Heart right ventricle (tissue), 16 donors: ENCODE measurements at regions not wholly inside any gene's neighbourhood (a gene's known extent, or its start where the extent isn't known, plus 50 kb on each side); places are given as distances from the start of the nearest gene placed in this dataset.

Experiments used
- ATAC-seq, 8 donors: fragments of 200-7000 bp; cut with Tn5 transposase; one replicate each; pipeline ENCODE4 v1.9.1; 2020; ENCODE audit warnings: mild to moderate bottlenecking in 8 of 8, moderate library complexity in 8 of 8, moderate number of reproducible peaks in 1 of 8
- DNase-seq, 2 donors: peaks; one replicate each; pipeline ENCODE4 v3.0.0-alpha.2; 2020
- H3K27ac ChIP-seq, 10 donors: fragments of 200-600 bp; sonication (generic) in 2 of 10; one replicate each; pipeline versions ENCODE4 v1.5.0 to v1.8.0; 2020 to 2022; ENCODE audit warnings: mild to moderate bottlenecking in 3 of 10
- H3K27me3 ChIP-seq, 7 donors: fragments of 200-600 bp; one replicate each; pipeline ENCODE4 v1.8.0; 2021 to 2022; ENCODE audit warnings: mild to moderate bottlenecking in 2 of 7
- H3K36me3 ChIP-seq, 9 donors: fragments of 200-600 bp; sonication (generic) in 1 of 9; one replicate each; pipeline versions ENCODE4 v1.5.0 to v1.8.0; 2020 to 2022; ENCODE audit warnings: mild to moderate bottlenecking in 2 of 9
- H3K4me1 ChIP-seq, 9 donors: fragments of 200-600 bp; sonication (generic) in 1 of 9; one replicate each; pipeline versions ENCODE4 v1.5.0 to v1.8.0; 2020 to 2022; ENCODE audit warnings: mild to moderate bottlenecking in 4 of 9
- H3K4me3 ChIP-seq, 10 donors: fragments of 200-600 bp; sonication (generic) in 2 of 10; one replicate each; pipeline versions ENCODE4 v1.5.0 to v1.8.0; 2020 to 2022; ENCODE audit warnings: mild to moderate bottlenecking in 7 of 10, moderate library complexity in 2 of 10
- H3K9me3 ChIP-seq, 11 donors: fragments of 200-600 bp in 10 of 11; sonication (generic) in 2 of 11; one replicate each; pipeline versions ENCODE4 v1.5.0 to v1.8.0; 2013 to 2022; ENCODE audit warnings: mild to moderate bottlenecking in 2 of 11, control low read depth in 1 of 11, moderate library complexity in 1 of 11
- WGBS, 2 donors: extraction: QIAGEN DNeasy Blood & Tissue Kit; methylation state at CpG; one replicate each; pipeline ENCODE4 v1.1.7; 2013; ENCODE audit warnings: inconsistent platforms in 1 of 2; 5-methylcytosine and 5-hydroxymethylcytosine counted together
- intact Hi-C, 10 donors: fragments of 100-400 bp; cut with DNase I; formaldehyde crosslinking; loops; one replicate each; pipeline versions ENCODE4 v1.11.1 to v1.14.2; 2022
- TF ChIP-seq, protein P1 (sequence below), 9 donors: fragments of 200-600 bp; sonication (generic) in 2 of 9; IDR thresholded peaks; one replicate each; pipeline versions ENCODE4 v1.5.0 to v1.8.0; 2021 to 2022; ENCODE audit warnings: antibody characterized with exemption in 9 of 9, mild to moderate bottlenecking in 5 of 9, moderate library complexity in 1 of 9
- donor health status: Arrhythmogenic right ventricular cardiomyopathy.
- donor health status: ischemic (EF 13 %, LVEDD 7.1; RV severe dilation, severe dysfunction).
- donor health status: healthy with polysubstance abuse.
- donor health status: DM: no; HTN: yes; CAD: no.
- donor health status: DM: no; HTN: no; CAD: no.
- donor health status: ischemic (EF 25% LVEDD 6.9; RV normal size, moderate dysfunction).
- donor health status: ischemic (EF 25% LVEDD 5.7; RV mildly dilated, moderate dysfunction).
- donor health status: healthy.
- donor health status: DM: yes; HTN: yes; CAD: no.
- donor health status: Ischemic cardiomyopathy.
- donor health status: ischemic (EF 35%, LVEDD 5.7; RV mildly dilated, moderate dysfunction).
- donor health status: nonischemic (EF 11% LVEDD 7.7; RV severe dilation, severe dysfunction).
- donor health status: DM: yes; HTN: yes; CAD: no.
- donor health status: PGD.
- donor health status: ischemic (EF 29% LVEDD 5.4; RV normal size, mild dysfunction).
- donor health status: nonischemic (EF 23%, LVEDD 6.1; RV moderate dilation, normal function).

DNA sequence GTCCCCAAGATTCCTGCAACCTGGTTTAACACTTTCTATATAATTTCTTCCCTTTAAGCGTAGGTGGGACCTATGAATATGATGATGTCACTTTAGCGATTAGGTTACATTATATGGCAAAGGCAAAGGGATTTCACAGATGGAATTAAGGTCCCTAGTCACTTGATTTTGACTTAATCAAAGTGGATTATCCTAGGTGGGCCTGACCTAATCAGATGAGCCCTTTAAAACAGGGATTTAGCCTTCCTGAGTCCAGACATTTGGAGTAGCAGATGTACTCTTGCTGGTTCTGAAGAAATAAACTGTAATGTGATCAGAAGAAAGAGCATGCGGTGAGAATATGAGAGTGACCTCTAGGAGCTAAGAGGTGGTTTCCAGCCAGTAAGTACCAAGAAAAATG lies 67.8 kb upstream of the LIN7C start:
- Histone ChIP-seq H3K36me3 (no peaks in the 10 kb centered on the region), H3K27ac (no peak overlapping the region), H3K4me3 (no peak overlapping the region), H3K27me3 (no peaks in the 10 kb centered on the region), H3K9me3 (no peaks in the 10 kb centered on the region), H3K4me1 (no peaks in the 10 kb centered on the region)
- ATAC-seq (no peak), DNase-seq (no peak)
- intact Hi-C loops, result no loop called here
- WGBS, 2 donors, result 94 to 96% methylated on average over 3 of the region's 3 CpGs
- TF ChIP-seq, protein P1, sequence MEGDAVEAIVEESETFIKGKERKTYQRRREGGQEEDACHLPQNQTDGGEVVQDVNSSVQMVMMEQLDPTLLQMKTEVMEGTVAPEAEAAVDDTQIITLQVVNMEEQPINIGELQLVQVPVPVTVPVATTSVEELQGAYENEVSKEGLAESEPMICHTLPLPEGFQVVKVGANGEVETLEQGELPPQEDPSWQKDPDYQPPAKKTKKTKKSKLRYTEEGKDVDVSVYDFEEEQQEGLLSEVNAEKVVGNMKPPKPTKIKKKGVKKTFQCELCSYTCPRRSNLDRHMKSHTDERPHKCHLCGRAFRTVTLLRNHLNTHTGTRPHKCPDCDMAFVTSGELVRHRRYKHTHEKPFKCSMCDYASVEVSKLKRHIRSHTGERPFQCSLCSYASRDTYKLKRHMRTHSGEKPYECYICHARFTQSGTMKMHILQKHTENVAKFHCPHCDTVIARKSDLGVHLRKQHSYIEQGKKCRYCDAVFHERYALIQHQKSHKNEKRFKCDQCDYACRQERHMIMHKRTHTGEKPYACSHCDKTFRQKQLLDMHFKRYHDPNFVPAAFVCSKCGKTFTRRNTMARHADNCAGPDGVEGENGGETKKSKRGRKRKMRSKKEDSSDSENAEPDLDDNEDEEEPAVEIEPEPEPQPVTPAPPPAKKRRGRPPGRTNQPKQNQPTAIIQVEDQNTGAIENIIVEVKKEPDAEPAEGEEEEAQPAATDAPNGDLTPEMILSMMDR (IDR thresholded peaks at IDR 0.05), result no peak

DNA sequence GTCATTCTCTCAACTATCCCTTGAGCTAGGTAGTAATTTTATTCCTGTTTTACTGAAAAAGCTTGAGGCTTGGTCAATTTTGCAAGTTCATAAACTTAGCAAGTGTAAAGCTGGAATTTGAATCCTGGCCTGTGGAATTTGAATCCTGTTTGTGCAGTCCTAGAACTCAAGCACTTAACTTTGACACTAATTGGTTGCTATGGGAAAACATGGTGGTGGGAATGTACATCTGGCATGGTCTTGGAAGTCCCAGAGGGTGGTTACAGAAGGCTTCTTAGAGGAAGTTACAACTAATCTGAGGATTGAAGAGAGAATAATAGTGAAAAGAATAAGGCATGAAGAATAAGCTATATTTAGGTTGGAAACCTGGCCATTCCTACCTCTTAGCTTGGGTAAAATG lies 66.5 kb upstream of the LIN7C start:
- ATAC-seq (no peak), DNase-seq (no peak)
- Histone ChIP-seq H3K4me1 (no peaks in the 10 kb centered on the region), H3K27ac (no peak overlapping the region), H3K9me3 (no peaks in the 10 kb centered on the region), H3K27me3 (no peaks in the 10 kb centered on the region), H3K4me3 (no peak overlapping the region), H3K36me3 (no peaks in the 10 kb centered on the region)
- TF ChIP-seq, protein P1 (IDR thresholded peaks at IDR 0.05), result no peak
- intact Hi-C loops, result no loop called here

DNA sequence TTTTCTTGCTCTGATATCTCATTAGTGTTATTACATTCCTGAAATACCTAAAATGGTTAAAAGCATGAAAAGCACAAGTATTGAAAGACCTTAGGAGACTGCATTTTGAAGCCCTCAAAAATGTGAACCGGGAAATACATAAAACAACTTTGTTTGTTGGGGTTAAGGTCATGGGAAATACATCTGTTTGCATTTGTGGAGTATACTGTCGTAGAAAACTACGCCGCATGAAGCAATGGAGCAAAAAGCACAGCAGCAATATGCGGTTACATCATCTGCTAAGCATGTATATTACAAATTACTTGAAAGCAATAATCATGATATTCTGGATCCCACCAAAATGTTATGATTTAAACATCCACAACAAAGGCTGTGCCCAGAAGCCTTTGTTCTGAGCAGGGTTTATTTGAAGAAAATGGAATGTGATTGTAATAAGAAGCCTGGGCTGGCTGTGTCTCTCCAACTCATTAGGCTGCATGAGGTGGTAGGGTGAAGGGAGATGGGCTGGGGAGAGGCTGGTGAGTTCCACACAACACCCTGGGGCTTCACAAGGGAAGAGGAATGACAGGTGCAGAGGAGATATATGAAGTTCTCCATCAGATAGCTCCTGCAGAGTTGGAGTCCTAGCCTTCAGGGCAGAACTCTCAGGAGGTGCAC lies 64.7 kb upstream of the LIN7C start:
- TF ChIP-seq, protein P1 (IDR thresholded peaks at IDR 0.05), result no peak
- Histone ChIP-seq H3K27ac (no peak overlapping the region), H3K4me1 (no peaks in the 10 kb centered on the region), H3K4me3 (no peak overlapping the region), H3K9me3 (no peaks in the 10 kb centered on the region), H3K36me3 (no peaks in the 10 kb centered on the region), H3K27me3 (no peaks in the 10 kb centered on the region)
- WGBS, 2 donors, result 73 to 75% methylated on average over 5 of the region's 5 CpGs
- intact Hi-C loops, result no loop called here
- ATAC-seq (no peak), DNase-seq (no peak)

DNA sequence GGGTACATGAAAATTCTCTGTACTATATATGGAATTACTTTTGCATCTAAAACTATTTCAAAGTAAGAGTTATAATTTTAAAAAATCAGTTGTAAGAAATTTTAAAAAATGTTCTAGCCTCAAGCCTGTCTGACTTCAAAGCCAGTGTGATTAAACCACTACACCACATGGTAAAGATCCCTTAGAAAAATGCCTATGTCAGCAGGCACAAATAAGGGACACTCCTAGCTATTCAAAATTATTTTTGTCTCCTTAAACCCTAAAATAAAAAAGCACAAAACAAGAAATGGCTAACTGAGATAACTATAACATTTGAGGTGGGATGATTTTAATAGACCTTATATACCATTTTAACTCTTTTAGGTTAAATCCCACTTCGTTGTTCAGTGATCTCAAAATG lies 64.0 kb upstream of the LIN7C start:
- H3K27me3 ChIP-seq, result no peaks in the 10 kb centered on the region
- TF ChIP-seq, protein P1 (IDR thresholded peaks at IDR 0.05), result no peak

More for the DNA sequence above, 64.0 kb upstream of the LIN7C start:
- H3K9me3 ChIP-seq, result no peaks in the 10 kb centered on the region
- no peaks in the 10 kb centered on the region for H3K4me1 ChIP-seq
- DNase-seq (no peak), ATAC-seq (no peak)
- 82 to 89% methylated on average over 1 of the region's 1 CpG for WGBS, 2 donors
- H3K36me3 ChIP-seq, result no peaks in the 10 kb centered on the region
- intact Hi-C loops, result no loop called here
- H3K27ac ChIP-seq, result no peak overlapping the region
- H3K4me3 ChIP-seq, result no peak overlapping the region
